DOHH2 (cell line): ENCODE measurements at regions not wholly inside any gene's neighbourhood (a gene's known extent, or its start where the extent isn't known, plus 50 kb on each side); places are given as distances from the start of the nearest gene placed in this dataset.

Experiments used
- CTCF ChIP-seq: fragments of 200-600 bp; sonication (generic); IDR thresholded peaks from one replicate; pipeline ENCODE4 v1.5.1; 2014; ENCODE audit warnings: antibody characterized with exemption, mild to moderate bottlenecking, low read depth, low read length; ENCODE audit not compliant: poor library complexity, severe bottlenecking
- EZH2phosphoT487 ChIP-seq: fragments of 200-600 bp; sonication (generic); IDR thresholded peaks from 2 replicates; pipeline ENCODE4 v1.6.1; 2017; ENCODE audit warnings: borderline replicate concordance, mild to moderate bottlenecking, antibody characterized with exemption, low read length, moderate library complexity, mixed read lengths

- TF ChIP-seq CTCF (no peak), EZH2phosphoT487 (no peak)
These were observed 260.5 kb upstream of the ZIC3 start for GRCh38 chrX:137305404-137305803.
